ENCODE measurements at regions not wholly inside any gene's neighbourhood (a gene's known extent, or its start where the extent isn't known, plus 50 kb on each side); places are given as distances from the start of the nearest gene placed in this dataset.

GRCh38 chr3:31274326-31275024, 258.2 kb upstream of the STT3B start:
- H3K4me3 ChIP-seq (IDR thresholded peaks at IDR 0.05; ENCODE audit: insufficient read depth, low read depth, low read length), result no peak overlapping the region
- no peak overlapping the region for H3K9ac ChIP-seq
- H3K79me2 ChIP-seq (ENCODE audit: insufficient read depth, low read depth), result no peaks in the 10 kb centered on the region
- TF ChIP-seq CTCF (conservative IDR thresholded peaks at IDR 0.05; ENCODE audit: low read depth, low read length), result no peak
- no peak overlapping the region for H3K4me2 ChIP-seq
- no peak overlapping the region for H2AFZ ChIP-seq (ENCODE audit: low read depth)
- H3K36me3 ChIP-seq (ENCODE audit: insufficient read depth), result no peaks in the 10 kb centered on the region
- H4K20me1 ChIP-seq (ENCODE audit: insufficient read depth), result no peaks in the 10 kb centered on the region
- H3K27me3 ChIP-seq (ENCODE audit: insufficient read depth, low read depth), result no peaks in the 10 kb centered on the region
- no peak overlapping the region for H3K27ac ChIP-seq
- no peaks in the 10 kb centered on the region for H3K4me1 ChIP-seq (ENCODE audit: low read depth, poor library complexity, severe bottlenecking)

- H3K4me1 ChIP-seq (ENCODE audit: low read depth, poor library complexity, severe bottlenecking), result no peaks in the 10 kb centered on the region
- no peaks in the 10 kb centered on the region for H3K79me2 ChIP-seq (ENCODE audit: insufficient read depth, low read depth)
- H3K4me3 ChIP-seq (IDR thresholded peaks at IDR 0.05; ENCODE audit: insufficient read depth, low read depth, low read length), result no peak overlapping the region
- no peaks in the 10 kb centered on the region for H4K20me1 ChIP-seq (ENCODE audit: insufficient read depth)
- H3K27ac ChIP-seq, result no peak overlapping the region
- no peaks in the 10 kb centered on the region for H3K27me3 ChIP-seq (ENCODE audit: insufficient read depth, low read depth)
- H3K9ac ChIP-seq, result no peak overlapping the region
- no peak overlapping the region for H2AFZ ChIP-seq (ENCODE audit: low read depth)
- no peak overlapping the region for H3K4me2 ChIP-seq
- no peak for TF ChIP-seq CTCF (conservative IDR thresholded peaks at IDR 0.05; ENCODE audit: low read depth, low read length)
- no peaks in the 10 kb centered on the region for H3K36me3 ChIP-seq (ENCODE audit: insufficient read depth)
These were observed 257.6 kb upstream of the STT3B start for GRCh38 chr3:31275038-31275572.

GRCh38 chr3:31275583-31275982, 257.1 kb upstream of the STT3B start:
- Histone ChIP-seq H4K20me1 (ENCODE audit: insufficient read depth) (no peaks in the 10 kb centered on the region), H3K27ac (no peak overlapping the region), H3K9ac (no peak overlapping the region), H3K4me3 (IDR thresholded peaks at IDR 0.05; ENCODE audit: insufficient read depth, low read depth, low read length) (no peak overlapping the region), H3K4me1 (ENCODE audit: low read depth, poor library complexity, severe bottlenecking) (no peaks in the 10 kb centered on the region), H3K79me2 (ENCODE audit: insufficient read depth, low read depth) (no peaks in the 10 kb centered on the region), H3K36me3 (ENCODE audit: insufficient read depth) (no peaks in the 10 kb centered on the region), H2AFZ (ENCODE audit: low read depth) (no peak overlapping the region), H3K27me3 (ENCODE audit: insufficient read depth, low read depth) (no peaks in the 10 kb centered on the region), H3K4me2 (no peak overlapping the region)
- no peak for TF ChIP-seq CTCF (conservative IDR thresholded peaks at IDR 0.05; ENCODE audit: low read depth, low read length)

GRCh38 chr3:31277582-31277981, 255.1 kb upstream of the STT3B start:
- Histone ChIP-seq H3K27me3 (ENCODE audit: insufficient read depth, low read depth) (no peaks in the 10 kb centered on the region), H3K9ac (no peak overlapping the region), H4K20me1 (ENCODE audit: insufficient read depth) (no peaks in the 10 kb centered on the region), H3K36me3 (ENCODE audit: insufficient read depth) (no peaks in the 10 kb centered on the region), H3K4me2 (no peak overlapping the region), H3K4me3 (IDR thresholded peaks at IDR 0.05; ENCODE audit: insufficient read depth, low read depth, low read length) (no peak overlapping the region), H2AFZ (ENCODE audit: low read depth) (no peak overlapping the region), H3K4me1 (ENCODE audit: low read depth, poor library complexity, severe bottlenecking) (no peaks in the 10 kb centered on the region), H3K79me2 (ENCODE audit: insufficient read depth, low read depth) (no peaks in the 10 kb centered on the region), H3K27ac (no peak overlapping the region)
- TF ChIP-seq CTCF (conservative IDR thresholded peaks at IDR 0.05; ENCODE audit: low read depth, low read length), result no peak
